ENCODE measurements at regions not wholly inside any gene's neighbourhood (a gene's known extent, or its start where the extent isn't known, plus 50 kb on each side); places are given as distances from the start of the nearest gene placed in this dataset.

- no peak overlapping the region for H2AFZ ChIP-seq
- no peaks in the 10 kb centered on the region for H3K36me3 ChIP-seq (replicated peaks; ENCODE audit: insufficient read depth, low read depth)
- no peak for DNase-seq (ENCODE audit: low spot score)
- no peak overlapping the region for H3K4me2 ChIP-seq
- no peak for TF ChIP-seq CTCF (IDR thresholded peaks at IDR 0.05; ENCODE audit: poor library complexity)
- TF ChIP-seq EZH2 (IDR thresholded peaks at IDR 0.05; ENCODE audit: borderline replicate concordance), result no peak
- TF ChIP-seq EZH2phosphoT487 (IDR thresholded peaks at IDR 0.05; ENCODE audit: low read depth, severe bottlenecking, unreplicated experiment), result no peak
- no peaks in the 10 kb centered on the region for H3K9me2 ChIP-seq (replicated peaks; ENCODE audit: insufficient read depth)
- no peak overlapping the region for H3K4me3 ChIP-seq
- H3K79me2 ChIP-seq, result no peaks in the 10 kb centered on the region
- no peaks in the 10 kb centered on the region for H4K20me1 ChIP-seq (ENCODE audit: insufficient read depth, poor library complexity, severe bottlenecking)
- 94% methylated on average over 6 of the region's 6 CpGs for WGBS (ENCODE audit: low lambda C conversion rate, missing lambda C conversion rate)
- H3K27me3 ChIP-seq, result no peaks in the 10 kb centered on the region
- no peaks in the 10 kb centered on the region for H3K4me1 ChIP-seq (ENCODE audit: insufficient read depth)
- H3K9me3 ChIP-seq (ENCODE audit: low read depth), result no peaks in the 10 kb centered on the region
- H3K27ac ChIP-seq, result no peak overlapping the region
Measured at GRCh38 chr5:167156446-167156845, 1135.0 kb upstream of the WWC1 start.

GRCh38 chr5:167158588-167158987 lies 1132.9 kb upstream of the WWC1 start:
- DNase-seq (ENCODE audit: low spot score), result no peak
- no peaks in the 10 kb centered on the region for H3K27me3 ChIP-seq
- H3K36me3 ChIP-seq (replicated peaks; ENCODE audit: insufficient read depth, low read depth), result no peaks in the 10 kb centered on the region
- no peaks in the 10 kb centered on the region for H4K20me1 ChIP-seq (ENCODE audit: insufficient read depth, poor library complexity, severe bottlenecking)
- H2AFZ ChIP-seq, result no peak overlapping the region
- H3K79me2 ChIP-seq, result no peaks in the 10 kb centered on the region
- H3K4me3 ChIP-seq, result no peak overlapping the region
- H3K27ac ChIP-seq, result no peak overlapping the region
- no peaks in the 10 kb centered on the region for H3K9me2 ChIP-seq (replicated peaks; ENCODE audit: insufficient read depth)
- H3K4me2 ChIP-seq, result no peak overlapping the region
- TF ChIP-seq EZH2 (IDR thresholded peaks at IDR 0.05; ENCODE audit: borderline replicate concordance), result no peak
- H3K9me3 ChIP-seq (ENCODE audit: low read depth), result no peaks in the 10 kb centered on the region
- no peaks in the 10 kb centered on the region for H3K4me1 ChIP-seq (ENCODE audit: insufficient read depth)

GRCh38 chr5:167160388-167160787 lies 1131.1 kb upstream of the WWC1 start:
- DNase-seq (ENCODE audit: low spot score), result no peak
- Histone ChIP-seq H3K4me2 (no peak overlapping the region), H2AFZ (no peak overlapping the region), H3K9me2 (replicated peaks; ENCODE audit: insufficient read depth) (no peaks in the 10 kb centered on the region), H3K27ac (no peak overlapping the region), H3K4me1 (ENCODE audit: insufficient read depth) (no peaks in the 10 kb centered on the region), H4K20me1 (ENCODE audit: insufficient read depth, poor library complexity, severe bottlenecking) (no peaks in the 10 kb centered on the region), H3K27me3 (no peaks in the 10 kb centered on the region), H3K79me2 (no peaks in the 10 kb centered on the region), H3K9me3 (ENCODE audit: low read depth) (no peaks in the 10 kb centered on the region), H3K4me3 (no peak overlapping the region), H3K36me3 (replicated peaks; ENCODE audit: insufficient read depth, low read depth) (no peaks in the 10 kb centered on the region)
- 94% methylated on average over 4 of the region's 4 CpGs for WGBS (ENCODE audit: low lambda C conversion rate, missing lambda C conversion rate)
- TF ChIP-seq EZH2phosphoT487 (IDR thresholded peaks at IDR 0.05; ENCODE audit: low read depth, severe bottlenecking, unreplicated experiment) (no peak), CTCF (IDR thresholded peaks at IDR 0.05; ENCODE audit: poor library complexity) (no peak), EZH2 (IDR thresholded peaks at IDR 0.05; ENCODE audit: borderline replicate concordance) (no peak)

GRCh38 chr5:167166696-167167095 lies 1124.7 kb upstream of the WWC1 start:
- Histone ChIP-seq H3K9me3 (ENCODE audit: low read depth) (no peaks in the 10 kb centered on the region), H3K4me2 (no peak overlapping the region), H3K36me3 (replicated peaks; ENCODE audit: insufficient read depth, low read depth) (no peaks in the 10 kb centered on the region), H3K4me3 (no peak overlapping the region), H3K27me3 (no peaks in the 10 kb centered on the region), H3K4me1 (ENCODE audit: insufficient read depth) (no peaks in the 10 kb centered on the region), H4K20me1 (ENCODE audit: insufficient read depth, poor library complexity, severe bottlenecking) (no peaks in the 10 kb centered on the region), H3K79me2 (no peaks in the 10 kb centered on the region), H2AFZ (no peak overlapping the region), H3K9me2 (replicated peaks; ENCODE audit: insufficient read depth) (no peaks in the 10 kb centered on the region), H3K27ac (no peak overlapping the region)
- DNase-seq (ENCODE audit: low spot score), result no peak
- WGBS (ENCODE audit: low lambda C conversion rate, missing lambda C conversion rate), result 65% methylated on average over 2 of the region's 2 CpGs
- TF ChIP-seq EZH2 (IDR thresholded peaks at IDR 0.05; ENCODE audit: borderline replicate concordance), result no peak
- TF ChIP-seq EZH2phosphoT487 (IDR thresholded peaks at IDR 0.05; ENCODE audit: low read depth, severe bottlenecking, unreplicated experiment), result no peak
- TF ChIP-seq CTCF (IDR thresholded peaks at IDR 0.05; ENCODE audit: poor library complexity), result no peak

Data from hepatocyte (in vitro differentiated cells).